HepG2 (cell line): ENCODE measurements at regions not wholly inside any gene's neighbourhood (a gene's known extent, or its start where the extent isn't known, plus 50 kb on each side); places are given as distances from the start of the nearest gene placed in this dataset.

Experiments used
- ELF1 ChIP-seq: sonication (generic); formaldehyde crosslinking; IDR thresholded peaks from 2 replicates; pipeline ENCODE4 v1.4.0; 2020; ENCODE audit warnings: missing genetic modification reagents
- EP300 ChIP-seq, 3 experiments: sonication (generic) in 1 of 3; formaldehyde crosslinking in 1 of 3; IDR thresholded peaks; 2 replicates each; pipeline versions ENCODE4 v1.5.1 to v1.6.1; 2011 to 2020; ENCODE audit warnings: low read depth in 2 of 3, low read length in 2 of 3, borderline replicate concordance in 1 of 3, improper control_type of control experiment in 1 of 3, mild to moderate bottlenecking in 1 of 3, missing genetic modification reagents in 1 of 3, moderate library complexity in 1 of 3
- HNRNPLL ChIP-seq: fragments of 200-400 bp; formaldehyde crosslinking; IDR thresholded peaks from 2 replicates; pipeline ENCODE4 v1.6.1; 2017; ENCODE audit warnings: mild to moderate bottlenecking, low read depth, low read length; ENCODE audit not compliant: poor library complexity, severe bottlenecking
- ISL2 ChIP-seq: sonication (generic); formaldehyde crosslinking; IDR thresholded peaks from 2 replicates; pipeline ENCODE4 v1.5.0; 2020; ENCODE audit warnings: missing genetic modification reagents
- SMAD3 ChIP-seq: sonication (generic); formaldehyde crosslinking; IDR thresholded peaks from 2 replicates; pipeline ENCODE4 v1.4.0; 2020; ENCODE audit warnings: missing genetic modification reagents
- ZKSCAN8 ChIP-seq: IDR thresholded peaks from 2 replicates; pipeline ENCODE4 v1.6.1; 2016; ENCODE audit warnings: borderline replicate concordance, missing genetic modification reagents, missing compliant biosample characterization
- ZNF253 ChIP-seq: sonication (generic); formaldehyde crosslinking; IDR thresholded peaks from 2 replicates; pipeline ENCODE4 v1.8.0; 2022; ENCODE audit warnings: mild to moderate bottlenecking, missing genetic modification reagents, borderline replicate concordance
- ZNF256 ChIP-seq: sonication (generic); formaldehyde crosslinking; conservative IDR thresholded peaks from 2 replicates; pipeline ENCODE4 v1.4.0; 2020; ENCODE audit warnings: missing genetic modification reagents
- ZNF468 ChIP-seq: sonication (generic); formaldehyde crosslinking; IDR thresholded peaks from 2 replicates; pipeline ENCODE4 v1.8.0; 2022; ENCODE audit warnings: mild to moderate bottlenecking, moderate library complexity, missing genetic modification reagents
- ZNF562 ChIP-seq: sonication (generic); formaldehyde crosslinking; IDR thresholded peaks from 2 replicates; pipeline ENCODE4 v1.8.0; 2022; ENCODE audit warnings: missing genetic modification reagents, borderline replicate concordance
- ZNF839 ChIP-seq: sonication (generic); formaldehyde crosslinking; IDR thresholded peaks from 2 replicates; pipeline ENCODE4 v1.4.0; 2020; ENCODE audit warnings: missing genetic modification reagents, mild to moderate bottlenecking, borderline replicate concordance
- ZSCAN21 ChIP-seq: sonication (generic); formaldehyde crosslinking; IDR thresholded peaks from 2 replicates; pipeline ENCODE4 v1.8.0; 2022; ENCODE audit warnings: mild to moderate bottlenecking, missing genetic modification reagents, moderate library complexity, borderline replicate concordance
- TF ChIP-seq, protein P1 (sequence below): sonication (generic); formaldehyde crosslinking; IDR thresholded peaks from 2 replicates; pipeline ENCODE4 v1.5.0; 2020; ENCODE audit warnings: mild to moderate bottlenecking, missing genetic modification reagents, borderline replicate concordance
- TF ChIP-seq, protein P2 (sequence below): sonication (generic); formaldehyde crosslinking; IDR thresholded peaks from 2 replicates; pipeline ENCODE4 v1.8.1; 2022; ENCODE audit warnings: mild to moderate bottlenecking, missing genetic modification reagents
- TF ChIP-seq, protein P3 (sequence below): sonication (generic); formaldehyde crosslinking; IDR thresholded peaks from 2 replicates; pipeline ENCODE4 v1.4.0; 2020; ENCODE audit warnings: missing genetic modification reagents, borderline replicate concordance

GRCh38 chr13:48583859-48584311, 51.0 kb upstream of the RCBTB2 start (continued):
- TF ChIP-seq, protein P1, sequence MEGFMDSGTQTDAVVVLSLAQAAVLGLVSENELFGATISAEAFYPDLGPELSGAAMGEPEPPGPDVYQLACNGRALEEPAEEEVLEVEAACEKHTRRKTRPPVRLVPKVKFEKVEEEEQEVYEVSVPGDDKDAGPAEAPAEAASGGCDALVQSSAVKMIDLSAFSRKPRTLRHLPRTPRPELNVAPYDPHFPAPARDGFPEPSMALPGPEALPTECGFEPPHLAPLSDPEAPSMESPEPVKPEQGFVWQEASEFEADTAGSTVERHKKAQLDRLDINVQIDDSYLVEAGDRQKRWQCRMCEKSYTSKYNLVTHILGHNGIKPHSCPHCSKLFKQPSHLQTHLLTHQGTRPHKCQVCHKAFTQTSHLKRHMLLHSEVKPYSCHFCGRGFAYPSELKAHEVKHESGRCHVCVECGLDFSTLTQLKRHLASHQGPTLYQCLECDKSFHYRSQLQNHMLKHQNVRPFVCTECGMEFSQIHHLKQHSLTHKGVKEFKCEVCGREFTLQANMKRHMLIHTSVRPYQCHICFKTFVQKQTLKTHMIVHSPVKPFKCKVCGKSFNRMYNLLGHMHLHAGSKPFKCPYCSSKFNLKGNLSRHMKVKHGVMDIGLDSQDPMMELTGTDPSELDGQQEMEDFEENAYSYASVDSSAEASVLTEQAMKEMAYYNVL: no peak
- TF ChIP-seq ZKSCAN8 (CRISPR knock-in tag) (peak; percentile 13; the same call in 1 of the 2 replicates), EP300 (IDR thresholded peaks at IDR 0.05; ENCODE audit: low read depth in 2 of 2, low read length in 2 of 2) (peak in 1 of 2 experiments; percentile 63; a peak in 1 of 4 replicates), EP300 (CRISPR knock-in tag; IDR thresholded peaks at IDR 0.05; ENCODE audit: borderline replicate concordance) (peak; percentile 76; the same call in 1 of the 2 replicates), ZNF839 (CRISPR knock-in tag) (no peak), ELF1 (CRISPR knock-in tag) (peak; percentile 50; the same call in 1 of the 2 replicates), ZNF468 (CRISPR knock-in tag) (no peak), ZNF253 (CRISPR knock-in tag) (no peak), ISL2 (CRISPR knock-in tag) (0 out of 2 replicates have a peak, but pooled peaks have one; percentile 38), SMAD3 (CRISPR knock-in tag) (no peak), ZSCAN21 (CRISPR knock-in tag) (no peak), ZNF256 (no peak), ZNF562 (CRISPR knock-in tag) (no peak), HNRNPLL (no peak)
- TF ChIP-seq, protein P2, sequence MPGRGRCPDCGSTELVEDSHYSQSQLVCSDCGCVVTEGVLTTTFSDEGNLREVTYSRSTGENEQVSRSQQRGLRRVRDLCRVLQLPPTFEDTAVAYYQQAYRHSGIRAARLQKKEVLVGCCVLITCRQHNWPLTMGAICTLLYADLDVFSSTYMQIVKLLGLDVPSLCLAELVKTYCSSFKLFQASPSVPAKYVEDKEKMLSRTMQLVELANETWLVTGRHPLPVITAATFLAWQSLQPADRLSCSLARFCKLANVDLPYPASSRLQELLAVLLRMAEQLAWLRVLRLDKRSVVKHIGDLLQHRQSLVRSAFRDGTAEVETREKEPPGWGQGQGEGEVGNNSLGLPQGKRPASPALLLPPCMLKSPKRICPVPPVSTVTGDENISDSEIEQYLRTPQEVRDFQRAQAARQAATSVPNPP (CRISPR knock-in tag): no peak
- TF ChIP-seq, protein P3, sequence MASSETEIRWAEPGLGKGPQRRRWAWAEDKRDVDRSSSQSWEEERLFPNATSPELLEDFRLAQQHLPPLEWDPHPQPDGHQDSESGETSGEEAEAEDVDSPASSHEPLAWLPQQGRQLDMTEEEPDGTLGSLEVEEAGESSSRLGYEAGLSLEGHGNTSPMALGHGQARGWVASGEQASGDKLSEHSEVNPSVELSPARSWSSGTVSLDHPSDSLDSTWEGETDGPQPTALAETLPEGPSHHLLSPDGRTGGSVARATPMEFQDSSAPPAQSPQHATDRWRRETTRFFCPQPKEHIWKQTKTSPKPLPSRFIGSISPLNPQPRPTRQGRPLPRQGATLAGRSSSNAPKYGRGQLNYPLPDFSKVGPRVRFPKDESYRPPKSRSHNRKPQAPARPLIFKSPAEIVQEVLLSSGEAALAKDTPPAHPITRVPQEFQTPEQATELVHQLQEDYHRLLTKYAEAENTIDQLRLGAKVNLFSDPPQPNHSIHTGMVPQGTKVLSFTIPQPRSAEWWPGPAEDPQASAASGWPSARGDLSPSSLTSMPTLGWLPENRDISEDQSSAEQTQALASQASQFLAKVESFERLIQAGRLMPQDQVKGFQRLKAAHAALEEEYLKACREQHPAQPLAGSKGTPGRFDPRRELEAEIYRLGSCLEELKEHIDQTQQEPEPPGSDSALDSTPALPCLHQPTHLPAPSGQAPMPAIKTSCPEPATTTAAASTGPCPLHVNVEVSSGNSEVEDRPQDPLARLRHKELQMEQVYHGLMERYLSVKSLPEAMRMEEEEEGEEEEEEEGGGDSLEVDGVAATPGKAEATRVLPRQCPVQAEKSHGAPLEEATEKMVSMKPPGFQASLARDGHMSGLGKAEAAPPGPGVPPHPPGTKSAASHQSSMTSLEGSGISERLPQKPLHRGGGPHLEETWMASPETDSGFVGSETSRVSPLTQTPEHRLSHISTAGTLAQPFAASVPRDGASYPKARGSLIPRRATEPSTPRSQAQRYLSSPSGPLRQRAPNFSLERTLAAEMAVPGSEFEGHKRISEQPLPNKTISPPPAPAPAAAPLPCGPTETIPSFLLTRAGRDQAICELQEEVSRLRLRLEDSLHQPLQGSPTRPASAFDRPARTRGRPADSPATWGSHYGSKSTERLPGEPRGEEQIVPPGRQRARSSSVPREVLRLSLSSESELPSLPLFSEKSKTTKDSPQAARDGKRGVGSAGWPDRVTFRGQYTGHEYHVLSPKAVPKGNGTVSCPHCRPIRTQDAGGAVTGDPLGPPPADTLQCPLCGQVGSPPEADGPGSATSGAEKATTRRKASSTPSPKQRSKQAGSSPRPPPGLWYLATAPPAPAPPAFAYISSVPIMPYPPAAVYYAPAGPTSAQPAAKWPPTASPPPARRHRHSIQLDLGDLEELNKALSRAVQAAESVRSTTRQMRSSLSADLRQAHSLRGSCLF (CRISPR knock-in tag): no peak
